H1 (cell line): ENCODE measurements at regions not wholly inside any gene's neighbourhood (a gene's known extent, or its start where the extent isn't known, plus 50 kb on each side); places are given as distances from the start of the nearest gene placed in this dataset.

Experiments used
- CTCF ChIA-PET: fragments of 300-600 bp; sonication (Branson Sonifier 250); formaldehyde crosslinking; loops from one replicate; lab custom pipeline; 2021; ENCODE audit not compliant: partially characterized antibody; lab: Charles Lee
- POLR2A ChIA-PET: fragments of 300-600 bp; sonication (Branson Sonifier 250); formaldehyde crosslinking; loops from one replicate; lab custom pipeline; 2021; ENCODE audit warnings: inconsistent platforms; ENCODE audit not compliant: partially characterized antibody; lab: Charles Lee
- DNase-seq, 2 experiments: peaks; one replicate each; pipeline versions ENCODE4 v3.0.0 to v3.0.0-alpha.2; 2010 to 2022; ENCODE audit warnings: low spot score in 2 of 2, low read depth in 1 of 2, mixed read lengths in 1 of 2
- FAIRE-seq: peaks from 2 replicates; lab custom pipeline; 2011; peaks lifted over from hg19 to GRCh38; lab: Jason Lieb, UNC
- H2AFZ ChIP-seq: 2 replicates; pipeline ENCODE4 v1.8.1; 2012; ENCODE audit warnings: low read length, inconsistent platforms
- H2AK5ac ChIP-seq: 2 replicates; pipeline ENCODE4 v1.6.1; 2013; ENCODE audit warnings: low read depth, low read length
- H2BK120ac ChIP-seq: replicated peaks from 2 replicates; pipeline ENCODE3; 2013; ENCODE audit warnings: low read depth, low read length, inconsistent platforms
- H2BK12ac ChIP-seq: 2 replicates; pipeline ENCODE4 v1.6.1; 2013; ENCODE audit warnings: low read depth, low read length
- H2BK15ac ChIP-seq: 2 replicates; pipeline ENCODE4 v1.6.1; 2013; ENCODE audit warnings: low read length
- H2BK20ac ChIP-seq: 2 replicates; pipeline ENCODE4 v1.6.1; 2013; ENCODE audit warnings: low read length
- H2BK5ac ChIP-seq: 2 replicates; pipeline ENCODE4 v1.6.1; 2013; ENCODE audit warnings: low read depth, low read length
- H3K14ac ChIP-seq: 2 replicates; pipeline ENCODE4 v1.6.1; 2013; ENCODE audit warnings: inconsistent platforms; ENCODE audit not compliant: insufficient read length
- H3K18ac ChIP-seq: 2 replicates; pipeline ENCODE4 v1.6.1; 2013; ENCODE audit warnings: low read length; ENCODE audit errors: extremely low read depth
- H3K23ac ChIP-seq: 2 replicates; pipeline ENCODE4 v1.6.1; 2013; ENCODE audit warnings: inconsistent platforms; ENCODE audit not compliant: insufficient read length
- H3K23me2 ChIP-seq: 2 replicates; pipeline ENCODE4 v1.6.1; 2013; ENCODE audit warnings: low read depth, low read length
- H3K27ac ChIP-seq: 2 replicates; pipeline ENCODE4 v1.6.1; 2011; ENCODE audit warnings: low read depth, low read length, inconsistent platforms
- H3K27me3 ChIP-seq, 4 experiments: replicated peaks in 1 of 4; 1 replicate in 1 of 4; 2 replicates in 3 of 4; pipeline versions ENCODE4 v1.6.1 to v1.8.1; 2011 to 2013; ENCODE audit warnings: low read length in 3 of 4, mild to moderate bottlenecking in 3 of 4, inconsistent platforms in 2 of 4, mixed read lengths in 2 of 4, moderate library complexity in 1 of 4; ENCODE audit not compliant: control insufficient read depth in 3 of 4, insufficient read depth in 3 of 4; ENCODE audit errors: extremely low read depth in 1 of 4
- H3K36me3 ChIP-seq, 4 experiments: 2 replicates each; pipeline versions ENCODE4 v1.6.1 to v1.8.1; 2011 to 2013; ENCODE audit warnings: mild to moderate bottlenecking in 4 of 4, low read length in 3 of 4, moderate library complexity in 2 of 4, control low read depth in 1 of 4, inconsistent platforms in 1 of 4; ENCODE audit not compliant: insufficient read depth in 4 of 4, control insufficient read depth in 2 of 4
- H3K4ac ChIP-seq: replicated peaks from 2 replicates; pipeline ENCODE3; 2013; ENCODE audit warnings: low read length, low read depth, mixed read lengths, inconsistent platforms; ENCODE audit not compliant: insufficient read length
- H3K4me1 ChIP-seq, 4 experiments: replicated peaks in 1 of 4; 1 replicate in 1 of 4; 2 replicates in 3 of 4; pipeline versions ENCODE4 v1.6.1 to v1.8.1; 2011 to 2013; ENCODE audit warnings: low read length in 3 of 4, inconsistent platforms in 2 of 4, mixed read lengths in 1 of 4; ENCODE audit not compliant: insufficient read depth in 4 of 4, control insufficient read depth in 3 of 4
- H3K4me2 ChIP-seq, 2 experiments: 2 replicates each; pipeline versions ENCODE4 v1.6.1 to v1.8.1; 2011 to 2013; ENCODE audit warnings: low read depth in 2 of 2, low read length in 2 of 2, control low read depth in 1 of 2, inconsistent platforms in 1 of 2, mild to moderate bottlenecking in 1 of 2; ENCODE audit not compliant: insufficient read depth in 1 of 2
- H3K4me3 ChIP-seq, 4 experiments: fragments of 200-600, 300-600 bp in 1 of 4; sonication (generic), shearing (Covaris generic), sonication (Bioruptor Twin) in 1 of 4; 2 replicates each; pipeline versions ENCODE4 v1.5.1 to v1.8.1; 2011 to 2016; ENCODE audit warnings: low read length in 4 of 4, low read depth in 3 of 4, control low read depth in 2 of 4, inconsistent platforms in 2 of 4, mild to moderate bottlenecking in 2 of 4, mixed read lengths in 1 of 4, moderate library complexity in 1 of 4; ENCODE audit not compliant: insufficient read depth in 2 of 4; ENCODE audit errors: extremely low read depth in 1 of 4
- H3K56ac ChIP-seq: replicated peaks from 2 replicates; pipeline ENCODE3; 2013; ENCODE audit warnings: low read depth, mild to moderate bottlenecking, mixed read lengths, low read length, inconsistent platforms; ENCODE audit not compliant: insufficient read length
- H3K79me1 ChIP-seq: 2 replicates; pipeline ENCODE4 v1.6.1; 2013; ENCODE audit warnings: low read depth, low read length, control low read depth
- H3K79me2 ChIP-seq, 2 experiments: 2 replicates each; pipeline versions ENCODE4 v1.6.1 to v1.8.1; 2012 to 2013; ENCODE audit warnings: low read length in 2 of 2, mild to moderate bottlenecking in 2 of 2, inconsistent platforms in 1 of 2; ENCODE audit not compliant: insufficient read depth in 2 of 2, control insufficient read depth in 1 of 2
- H3K9ac ChIP-seq, 4 experiments: replicated peaks in 1 of 4; 1 replicate in 1 of 4; 2 replicates in 3 of 4; pipeline versions ENCODE4 v1.6.1 to v1.8.1; 2011 to 2013; ENCODE audit warnings: low read depth in 3 of 4, low read length in 3 of 4, control low read depth in 2 of 4, mild to moderate bottlenecking in 2 of 4, moderate library complexity in 2 of 4, inconsistent platforms in 1 of 4; ENCODE audit errors: extremely low read depth in 1 of 4
- H3K9me3 ChIP-seq, 2 experiments: 2 replicates each; pipeline versions ENCODE4 v1.6.1 to v1.8.1; 2012 to 2013; ENCODE audit warnings: mild to moderate bottlenecking in 2 of 2, moderate library complexity in 2 of 2, control low read depth in 1 of 2, inconsistent platforms in 1 of 2, low read depth in 1 of 2, low read length in 1 of 2, mixed read lengths in 1 of 2; ENCODE audit not compliant: insufficient read depth in 2 of 2
- H4K20me1 ChIP-seq, 2 experiments: replicated peaks in 1 of 2; 2 replicates each; pipeline versions ENCODE3 to v1.8.1; 2011 to 2013; ENCODE audit warnings: inconsistent platforms in 2 of 2, low read length in 2 of 2, mild to moderate bottlenecking in 1 of 2; ENCODE audit not compliant: insufficient read depth in 2 of 2, control insufficient read depth in 1 of 2
- H4K5ac ChIP-seq: 2 replicates; pipeline ENCODE4 v1.6.1; 2013; ENCODE audit warnings: low read length, low read depth, mixed read lengths, inconsistent platforms; ENCODE audit not compliant: insufficient read length
- H4K8ac ChIP-seq: 2 replicates; pipeline ENCODE4 v1.8.0; 2013; ENCODE audit warnings: mild to moderate bottlenecking, moderate library complexity, low read length, inconsistent platforms; ENCODE audit not compliant: insufficient read depth; ENCODE audit errors: extremely low read depth
- H4K91ac ChIP-seq: replicated peaks from 2 replicates; pipeline ENCODE3; 2013; ENCODE audit warnings: low read length, mixed read lengths, inconsistent platforms; ENCODE audit not compliant: insufficient read length
- CHD1 ChIP-seq: IDR thresholded peaks from 2 replicates; pipeline ENCODE4 v1.6.1; 2012; ENCODE audit warnings: low read depth, low read length, improper control_type of control experiment
- GABPA ChIP-seq: IDR thresholded peaks from 2 replicates; pipeline ENCODE4 v1.6.1; 2011; ENCODE audit warnings: mild to moderate bottlenecking, low read length, moderate library complexity, borderline replicate concordance; ENCODE audit not compliant: insufficient read depth
- KDM1A ChIP-seq: fragments of 200-600, 300-600 bp; sonication (generic); IDR thresholded peaks from 2 replicates; pipeline ENCODE4 v1.7.1; 2016; ENCODE audit warnings: mild to moderate bottlenecking, low read length, borderline replicate concordance
- POLR2A ChIP-seq, 2 experiments: IDR thresholded peaks; 1 replicate in 1 of 2; 2 replicates in 1 of 2; pipeline ENCODE4 v1.6.1; 2011; ENCODE audit warnings: low read depth in 2 of 2, low read length in 2 of 2, mild to moderate bottlenecking in 2 of 2; ENCODE audit errors: control extremely low read depth in 1 of 2
- POU5F1 ChIP-seq: IDR thresholded peaks from 2 replicates; pipeline ENCODE4 v1.6.1; 2011; ENCODE audit warnings: low read depth, mild to moderate bottlenecking, low read length, moderate library complexity
- WGBS, 2 experiments: shearing (Covaris generic) in 1 of 2; methylation state at CpG; one replicate each; pipeline versions ENCODE4 v1.1.6 to v1.1.7; 2013 to 2015; ENCODE audit warnings: low lambda C conversion rate in 2 of 2, mixed read lengths in 2 of 2, inconsistent platforms in 1 of 2, low coverage in 1 of 2, missing lambda C conversion rate in 1 of 2; ENCODE audit not compliant: insufficient replicate concordance in 2 of 2, insufficient coverage in 1 of 2, insufficient read length in 1 of 2; ENCODE audit errors: extremely low coverage in 1 of 2, missing lambda C conversion rate in 1 of 2; 5-methylcytosine and 5-hydroxymethylcytosine counted together

DNA sequence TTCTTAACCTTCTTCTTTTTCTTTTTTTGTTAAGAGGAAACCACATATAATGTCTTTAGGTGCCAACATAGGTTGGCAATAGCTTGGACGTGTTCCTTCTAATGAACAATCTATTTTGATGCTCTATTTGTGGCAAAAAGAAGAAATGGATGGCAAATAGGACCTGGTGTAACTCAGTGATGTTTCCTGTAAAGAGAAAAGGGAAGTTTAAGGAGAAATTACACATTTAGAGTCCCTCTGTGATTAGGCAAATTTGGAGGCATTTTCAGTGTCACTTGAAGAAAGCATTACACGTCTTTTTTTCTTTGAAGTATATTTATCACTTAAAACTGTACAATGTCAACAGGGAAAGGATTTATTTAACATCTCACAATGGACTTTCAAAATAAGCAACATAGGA lies 327.1 kb downstream of the ZIC1 start:
- Histone ChIP-seq H3K4ac (no peak overlapping the region), H3K4me3 (no peak overlapping the region), H3K27ac (no peak overlapping the region), H3K9ac (no peak overlapping the region), H4K5ac (no peak overlapping the region), H3K18ac (no peak overlapping the region), H2BK12ac (no peak overlapping the region), H3K23ac (no peak overlapping the region), H2AK5ac (no peak overlapping the region), H2BK15ac (no peak overlapping the region), H4K91ac (no peak overlapping the region), H2BK120ac (no peak overlapping the region), H3K4me2 (no peak overlapping the region), H3K27me3 (no peaks in the 10 kb centered on the region), H3K79me1 (no peaks in the 10 kb centered on the region), H3K56ac (no peak overlapping the region), H2BK5ac (no peak overlapping the region), H2BK20ac (no peak overlapping the region), H3K36me3 (no peaks in the 10 kb centered on the region), H4K20me1 (no peaks in the 10 kb centered on the region), H3K9me3 (no peaks in the 10 kb centered on the region), H3K79me2 (no peaks in the 10 kb centered on the region), H3K4me1 (peaks cover 0 to 3% (median 1%) of the 10 kb centered on the region in 4 experiments; a peak in 2 of 7 replicates), H3K23me2 (no peaks in the 10 kb centered on the region), H2AFZ (no peak overlapping the region), H3K14ac (no peak overlapping the region), H4K8ac (no peak overlapping the region)
- TF ChIP-seq GABPA (no peak), CHD1 (no peak), POLR2A (IDR thresholded peaks at IDR 0.05; ENCODE audit: control extremely low read depth in 1 of 2, low read depth in 2 of 2, low read length in 2 of 2) (no peak), KDM1A (no peak), POU5F1 (no peak)
- ChIA-PET POLR2A (no interaction called here), CTCF (no interaction called here)
- DNase-seq = no peak
- 92% methylated on average over 2 of the region's 2 CpGs; no CpG with 5 or more reads in 1 of the 2 experiments for WGBS, 2 experiments
- no peak for FAIRE-seq
